Activated naive CD4-positive, alpha-beta T cell treated with anti-CD3 and anti-CD28 coated beads, Interleukin-2, amount 50 U/mL, for 16 hours (primary cell): ENCODE measurements at regions not wholly inside any gene's neighbourhood (a gene's known extent, or its start where the extent isn't known, plus 50 kb on each side); places are given as distances from the start of the nearest gene placed in this dataset.
"Not testable (repeated sequence)": the region's sequence is repeated elsewhere in the genome, so short reads cannot be mapped to it uniquely, and the experiment has no call there.

Experiments used
- DNase-seq: peaks from one replicate; pipeline ENCODE4 v3.0.0-alpha.2; 2020

DNA sequence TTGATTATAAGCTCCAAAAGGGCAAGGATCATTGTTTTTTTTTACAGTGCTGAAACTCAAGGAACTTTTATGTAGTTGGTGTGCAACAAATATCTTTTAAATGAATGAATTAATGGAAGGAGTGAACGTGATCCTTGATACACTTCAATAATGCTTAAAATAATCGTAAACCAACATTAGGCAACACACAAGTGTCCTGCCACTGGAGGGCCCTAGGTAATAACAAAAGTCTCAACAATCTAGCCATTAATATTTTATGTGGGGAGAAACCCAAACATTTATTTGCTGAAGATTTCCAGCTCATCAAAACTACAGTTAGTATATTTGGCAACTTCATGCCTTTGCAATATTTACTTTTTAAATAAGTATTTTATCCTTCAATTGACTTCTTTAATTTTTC lies 309.0 kb upstream of the FBXL7 start:
- no peak for DNase-seq

DNA sequence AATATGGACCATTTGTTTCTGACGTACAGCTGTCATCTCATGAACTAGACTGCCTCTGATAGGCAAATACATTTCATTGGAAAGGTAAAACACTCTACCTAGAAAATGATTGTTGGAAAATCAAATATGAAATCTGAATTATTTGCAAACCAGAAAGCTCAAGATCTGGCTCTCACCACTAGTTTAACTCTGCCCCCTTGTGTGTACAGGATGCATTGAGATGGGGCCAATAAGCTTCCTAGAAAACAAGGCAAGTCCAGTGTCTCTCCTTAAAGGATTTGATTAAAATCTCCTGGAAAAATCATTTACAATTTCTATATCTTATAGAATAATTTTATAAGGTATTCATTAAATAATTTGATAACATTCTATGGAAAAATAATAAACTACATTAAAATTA lies 311.9 kb upstream of the ANKH start:
- DNase-seq: no peak

GRCh38 chr5:15170173-15170572 lies 298.6 kb upstream of the ANKH start:
- DNase-seq: no peak

DNA sequence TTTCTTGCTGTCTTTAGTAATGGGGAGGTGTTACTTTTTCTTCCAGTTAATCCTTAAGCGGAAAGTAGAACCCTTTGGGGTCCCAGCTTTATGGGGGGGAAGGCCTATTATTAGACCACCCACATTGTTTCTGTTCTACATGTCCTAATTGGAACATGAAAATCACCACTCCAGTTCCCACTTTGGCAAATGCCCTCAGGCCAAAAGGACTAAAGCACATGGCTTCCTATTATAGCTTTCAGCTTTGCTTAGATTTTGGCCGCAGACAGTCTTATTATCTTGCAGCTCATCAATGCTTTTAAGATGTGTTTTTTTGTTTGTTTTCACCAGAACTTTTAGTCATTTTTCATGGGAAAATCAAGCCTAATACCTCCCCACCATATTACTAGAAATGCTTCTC lies 296.8 kb upstream of the ANKH start:
- no peak for DNase-seq

DNA sequence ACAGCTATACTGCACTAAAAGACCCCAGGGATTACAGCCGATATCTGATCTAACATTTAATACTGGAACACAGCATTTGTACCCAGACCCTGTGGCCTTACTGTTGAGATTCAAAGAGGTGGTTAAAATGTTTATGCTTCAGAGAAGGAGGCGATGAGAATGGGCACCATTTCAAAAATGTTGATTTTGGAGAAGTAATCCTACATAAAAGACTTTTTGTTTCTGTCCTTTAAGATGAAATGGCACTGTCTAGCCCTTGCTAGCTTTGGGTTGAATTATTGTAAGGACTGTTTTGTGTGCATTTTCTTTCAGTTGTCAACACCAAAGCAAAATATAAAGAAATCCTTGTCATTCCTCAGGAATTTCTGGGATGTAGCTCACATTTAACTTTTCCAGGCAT lies 288.5 kb upstream of the ANKH start:
- no peak for DNase-seq

DNA sequence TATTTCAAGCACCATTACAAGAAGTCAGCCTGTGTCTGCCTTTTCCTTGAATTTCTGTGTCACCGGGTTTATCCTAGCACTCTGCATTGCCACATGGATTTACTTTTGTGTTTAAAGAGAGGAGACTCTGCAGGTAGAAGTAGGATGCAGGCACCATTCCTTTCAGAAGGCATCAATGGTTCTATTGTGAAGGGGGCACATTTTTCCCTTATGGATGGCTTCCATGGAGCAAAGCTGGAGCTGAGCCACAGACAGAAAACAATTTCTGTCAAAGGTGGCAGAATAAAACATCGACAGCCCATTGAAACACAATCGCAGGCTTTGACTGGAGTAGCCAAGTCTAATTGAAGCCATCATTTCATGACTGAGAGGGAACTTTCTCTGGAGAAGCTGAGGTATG lies 288.0 kb upstream of the ANKH start:
- no peak for DNase-seq

- no peak for DNase-seq
These were observed 270.9 kb upstream of the ANKH start for GRCh38 chr5:15142458-15142857.

DNA sequence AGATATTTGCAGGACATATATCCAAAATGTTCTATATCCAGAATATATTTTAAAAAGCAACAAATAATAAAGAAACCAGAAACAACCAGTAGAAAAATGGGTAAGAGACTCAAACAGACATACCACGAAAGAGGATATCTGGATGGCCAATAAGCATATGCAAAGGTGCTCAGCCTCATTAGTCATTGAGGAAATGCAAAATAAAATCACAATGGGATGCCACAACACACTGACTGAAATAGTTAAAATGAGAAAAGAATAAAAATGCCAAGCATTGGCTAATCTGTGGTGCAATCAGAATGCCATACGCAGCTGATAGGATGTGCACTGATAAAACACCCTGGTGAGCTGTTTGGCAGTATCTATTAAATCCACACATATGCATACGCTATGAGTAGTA lies 265.8 kb upstream of the ANKH start:
- no peak for DNase-seq

- DNase-seq: no peak
These were observed 264.1 kb upstream of the ANKH start for GRCh38 chr5:15135661-15136060.

- no peak for DNase-seq
These were observed 261.9 kb upstream of the ANKH start for GRCh38 chr5:15133456-15133965.

DNA sequence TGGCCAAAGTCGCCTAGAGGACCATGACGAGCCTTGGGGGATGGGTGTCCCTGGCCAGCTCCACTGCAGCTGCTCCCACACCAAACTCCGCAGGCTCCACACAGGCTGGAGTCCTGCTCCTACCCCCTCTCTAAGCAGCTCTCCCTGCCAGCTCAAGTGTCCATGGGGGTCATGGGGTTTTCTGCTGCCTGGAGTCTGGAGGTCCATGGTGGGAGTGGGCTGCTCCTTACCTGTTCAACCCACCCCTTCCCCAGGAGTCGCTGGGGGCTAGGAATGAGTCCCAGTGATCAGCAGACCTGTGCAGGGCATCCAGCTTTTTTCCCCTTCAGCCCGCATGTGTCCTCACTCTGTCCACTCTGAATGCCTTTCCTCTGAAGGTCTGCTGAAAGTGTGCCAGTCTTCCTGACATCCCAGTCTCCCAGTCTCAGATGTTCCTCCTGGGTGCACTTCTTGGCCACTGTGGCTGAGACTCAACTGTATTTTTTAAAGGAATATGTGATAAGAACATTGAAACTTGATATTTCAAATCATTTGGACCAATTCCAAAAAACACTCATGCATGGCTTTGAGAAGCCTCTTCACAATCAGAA lies 261.3 kb upstream of the ANKH start:
- DNase-seq: no peak

- DNase-seq: no peak
These were observed 260.3 kb upstream of the ANKH start for GRCh38 chr5:15131909-15132308.

GRCh38 chr5:15124871-15125568 lies 253.4 kb upstream of the ANKH start:
- no peak for DNase-seq

- no peak for DNase-seq
These were observed 252.9 kb upstream of the ANKH start for GRCh38 chr5:15124461-15124860.

GRCh38 chr5:15117688-15118087 lies 246.1 kb upstream of the ANKH start:
- DNase-seq: no peak

GRCh38 chr5:15116996-15117395 lies 245.4 kb upstream of the ANKH start:
- no peak for DNase-seq

GRCh38 chr5:15106530-15107283 lies 235.1 kb upstream of the ANKH start:
- no peak for DNase-seq

DNA sequence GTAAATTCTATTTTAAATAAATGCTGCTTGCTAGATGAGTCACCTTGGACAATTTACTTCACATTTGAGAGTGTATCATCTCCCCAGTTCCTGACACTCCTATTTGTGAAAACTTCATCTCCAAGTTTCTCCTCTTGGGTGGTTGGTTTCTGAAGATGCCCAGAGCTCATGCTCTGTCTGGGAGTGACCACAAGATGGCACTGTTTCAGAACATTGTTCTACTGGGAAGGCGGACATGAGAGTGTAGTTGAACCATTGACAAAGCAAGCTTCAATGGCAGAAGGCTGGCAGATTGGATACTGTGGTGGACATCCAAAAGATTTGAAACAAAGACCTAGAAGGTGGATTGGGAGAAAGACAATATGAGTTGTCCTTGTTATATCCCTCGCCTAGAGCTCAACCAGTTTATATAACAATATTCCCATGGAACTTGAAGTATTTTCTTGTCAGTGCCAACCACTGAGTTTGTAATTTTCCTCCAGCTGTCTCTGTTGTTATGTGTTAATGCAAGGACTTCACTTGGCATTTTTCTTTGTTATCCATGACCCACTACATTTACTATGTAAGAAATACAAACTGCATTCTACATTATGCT lies 234.3 kb upstream of the ANKH start:
- DNase-seq: no peak

GRCh38 chr5:15103864-15104263 lies 232.3 kb upstream of the ANKH start:
- no peak for DNase-seq

- DNase-seq: no peak
These were observed 231.6 kb upstream of the ANKH start for GRCh38 chr5:15103130-15103529.

GRCh38 chr5:15097552-15097951 lies 226.0 kb upstream of the ANKH start:
- no peak for DNase-seq

- not testable (repeated sequence) for DNase-seq
These were observed 225.1 kb upstream of the ANKH start for GRCh38 chr5:15096686-15097085.

DNA sequence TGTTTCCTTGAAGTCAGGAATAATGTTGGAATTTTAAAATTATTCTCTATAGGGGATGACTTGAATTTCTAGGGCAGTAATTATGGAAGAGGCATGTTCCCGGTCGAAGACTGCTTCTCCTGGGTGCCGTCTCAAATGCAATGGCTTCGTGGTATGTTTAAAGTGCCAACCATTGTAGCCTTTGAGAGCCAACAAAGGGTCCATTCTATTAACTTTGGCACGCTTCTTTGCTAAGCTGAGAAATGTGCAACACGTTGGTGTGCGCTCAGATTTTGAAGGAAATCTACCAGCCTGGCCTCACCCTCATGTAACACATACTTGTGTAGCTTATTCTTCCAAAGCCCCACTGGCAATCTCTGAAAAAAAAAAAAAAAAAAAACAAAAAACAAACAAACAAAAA lies 221.2 kb upstream of the ANKH start:
- DNase-seq: no peak

- no peak for DNase-seq
These were observed 214.1 kb upstream of the ANKH start for GRCh38 chr5:15085671-15086070.
